Natural killer cell (primary cell): ENCODE measurements at regions not wholly inside any gene's neighbourhood (a gene's known extent, or its start where the extent isn't known, plus 50 kb on each side); places are given as distances from the start of the nearest gene placed in this dataset.

Source experiments
- ATAC-seq, 3 donors: fragments of 150-1000 bp in 2 of 3; fragments of 200-7000 bp in 1 of 3; cut with Tn5 transposase; 1 replicate in 1 of 3; 2 replicates in 2 of 3; pipeline ENCODE4 v1.10.0; 2021; ENCODE audit warnings: mild to moderate bottlenecking in 2 of 3, moderate library complexity in 2 of 3
- DNase-seq, 2 donors: peaks; one replicate each; pipeline versions ENCODE4 v3.0.0 to v3.0.0-alpha.2; 2013 to 2021; ENCODE audit warnings: mixed read lengths in 1 of 2
- H3K27ac ChIP-seq: one replicate; pipeline ENCODE4 v1.5.1; 2013; ENCODE audit warnings: mild to moderate bottlenecking, low read length
- H3K27me3 ChIP-seq: one replicate; pipeline ENCODE4 v1.6.1; 2013; ENCODE audit warnings: low read length; ENCODE audit not compliant: control insufficient read depth, insufficient read depth
- H3K36me3 ChIP-seq: one replicate; pipeline ENCODE4 v1.6.1; 2013; ENCODE audit warnings: low read length; ENCODE audit not compliant: control insufficient read depth, insufficient read depth
- H3K4me1 ChIP-seq: one replicate; pipeline ENCODE4 v1.6.1; 2013; ENCODE audit warnings: low read length; ENCODE audit not compliant: control insufficient read depth, insufficient read depth
- H3K4me3 ChIP-seq: one replicate; pipeline ENCODE4 v1.5.1; 2013; ENCODE audit warnings: low read length
- H3K9me3 ChIP-seq: one replicate; pipeline ENCODE4 v1.6.1; 2013; ENCODE audit warnings: low read length; ENCODE audit not compliant: control insufficient read depth, insufficient read depth
- H3K27ac Mint-ChIP-seq, 2 donors: one replicate each; pipeline ENCODE4 v1.8.0; 2022; ENCODE audit warnings: mild to moderate bottlenecking in 2 of 2, mixed read lengths in 2 of 2, moderate library complexity in 1 of 2
- H3K27me3 Mint-ChIP-seq, 2 donors: one replicate each; pipeline ENCODE4 v1.8.0; 2022; ENCODE audit warnings: low read depth in 2 of 2, mixed read lengths in 2 of 2
- H3K36me3 Mint-ChIP-seq: one replicate; pipeline ENCODE4 v1.8.0; 2022; ENCODE audit warnings: mixed read lengths
- H3K4me1 Mint-ChIP-seq, 2 donors: one replicate each; pipeline ENCODE4 v1.8.0; 2022; ENCODE audit warnings: mixed read lengths in 2 of 2
- H3K4me3 Mint-ChIP-seq: one replicate; pipeline ENCODE4 v1.8.0; 2022; ENCODE audit warnings: mild to moderate bottlenecking, moderate library complexity, mixed read lengths
- H3K9me3 Mint-ChIP-seq, 2 donors: one replicate each; pipeline ENCODE4 v1.8.0; 2022; ENCODE audit warnings: mixed read lengths in 2 of 2
- WGBS: methylation state at CpG from one replicate; pipeline ENCODE4 v1.1.7; 2013; ENCODE audit warnings: missing lambda C conversion rate; ENCODE audit not compliant: insufficient coverage; 5-methylcytosine and 5-hydroxymethylcytosine counted together
- intact Hi-C: fragments of 100-400 bp; cut with micrococcal nuclease; formaldehyde crosslinking; loops from one replicate; pipeline ENCODE4 v1.14.2; 2022
- TF ChIP-seq, protein P1 (sequence below): fragments of 200-600 bp; IDR thresholded peaks from one replicate; pipeline ENCODE4 v1.8.0; 2022; ENCODE audit warnings: antibody characterized with exemption

DNA sequence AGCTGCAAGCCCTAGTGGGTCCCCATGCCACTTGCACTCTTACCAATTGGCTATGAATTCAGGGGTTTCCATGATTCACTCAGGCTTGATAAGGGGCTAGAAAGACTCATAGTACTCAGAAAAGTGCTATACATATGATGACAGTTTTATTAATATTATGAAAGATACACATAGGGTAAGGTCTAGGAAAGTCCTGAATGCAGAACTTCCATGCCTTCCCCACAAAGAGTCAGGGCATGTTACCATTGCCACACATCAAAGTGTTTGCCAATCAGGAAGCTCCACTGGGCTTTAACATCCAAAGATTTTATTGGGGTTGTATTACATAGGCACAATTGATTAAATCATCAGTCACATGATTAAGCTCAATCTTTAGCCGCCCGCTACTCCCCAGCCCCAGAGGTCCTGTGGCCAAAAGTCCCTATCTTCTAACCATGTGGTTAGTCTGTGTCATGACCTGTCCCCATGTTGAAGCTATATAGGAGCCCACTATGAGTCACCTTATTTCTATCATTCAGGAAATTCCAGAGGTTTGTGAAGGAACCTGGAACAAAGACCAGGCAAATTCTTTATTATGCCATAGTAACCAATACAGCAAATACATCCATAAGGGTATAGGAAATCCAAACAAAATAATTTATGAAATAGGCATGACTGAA, 635.6 kb downstream of the STPG2 start:
- no peak overlapping the region for H3K27ac ChIP-seq
- WGBS, result 92% methylated on average over 2 of the region's 2 CpGs
- H3K4me3 ChIP-seq, result no peak overlapping the region
- Mint-ChIP-seq H3K27me3 (no peaks in the 10 kb centered on the region), H3K27ac (no peak overlapping the region), H3K4me3 (no peak overlapping the region), H3K4me1 (no peaks in the 10 kb centered on the region), H3K36me3 (no peaks in the 10 kb centered on the region), H3K9me3 (peaks cover 8 to 22% of the 10 kb centered on the region in 2 donors)
- no peaks in the 10 kb centered on the region for H3K4me1 ChIP-seq
- no peaks in the 10 kb centered on the region for H3K27me3 ChIP-seq
- no peak for DNase-seq
- H3K36me3 ChIP-seq, result no peaks in the 10 kb centered on the region
- peaks cover 2% of the 10 kb centered on the region for H3K9me3 ChIP-seq
- intact Hi-C loops, result no loop called here
- TF ChIP-seq, protein P1, sequence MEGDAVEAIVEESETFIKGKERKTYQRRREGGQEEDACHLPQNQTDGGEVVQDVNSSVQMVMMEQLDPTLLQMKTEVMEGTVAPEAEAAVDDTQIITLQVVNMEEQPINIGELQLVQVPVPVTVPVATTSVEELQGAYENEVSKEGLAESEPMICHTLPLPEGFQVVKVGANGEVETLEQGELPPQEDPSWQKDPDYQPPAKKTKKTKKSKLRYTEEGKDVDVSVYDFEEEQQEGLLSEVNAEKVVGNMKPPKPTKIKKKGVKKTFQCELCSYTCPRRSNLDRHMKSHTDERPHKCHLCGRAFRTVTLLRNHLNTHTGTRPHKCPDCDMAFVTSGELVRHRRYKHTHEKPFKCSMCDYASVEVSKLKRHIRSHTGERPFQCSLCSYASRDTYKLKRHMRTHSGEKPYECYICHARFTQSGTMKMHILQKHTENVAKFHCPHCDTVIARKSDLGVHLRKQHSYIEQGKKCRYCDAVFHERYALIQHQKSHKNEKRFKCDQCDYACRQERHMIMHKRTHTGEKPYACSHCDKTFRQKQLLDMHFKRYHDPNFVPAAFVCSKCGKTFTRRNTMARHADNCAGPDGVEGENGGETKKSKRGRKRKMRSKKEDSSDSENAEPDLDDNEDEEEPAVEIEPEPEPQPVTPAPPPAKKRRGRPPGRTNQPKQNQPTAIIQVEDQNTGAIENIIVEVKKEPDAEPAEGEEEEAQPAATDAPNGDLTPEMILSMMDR, result no peak
- ATAC-seq, result no peak
